Psoas muscle (tissue), 7 donors: ENCODE measurements at regions not wholly inside any gene's neighbourhood (a gene's known extent, or its start where the extent isn't known, plus 50 kb on each side); places are given as distances from the start of the nearest gene placed in this dataset.

ENCODE experiments used
- ATAC-seq, 4 donors: fragments of 200-7000 bp; cut with Tn5 transposase; one replicate each; pipeline ENCODE4 v1.9.1; 2020; ENCODE audit warnings: moderate library complexity in 3 of 4, mild to moderate bottlenecking in 2 of 4
- DNase-seq, 2 donors: peaks; one replicate each; pipeline ENCODE4 v3.0.0-alpha.2; 2020
- H3K27ac ChIP-seq: fragments of 200-600 bp; one replicate; pipeline ENCODE4 v1.8.0; 2022
- H3K27me3 ChIP-seq, 3 donors: fragments of 200-600 bp in 1 of 3; one replicate each; pipeline versions ENCODE4 v1.6.1 to v1.8.0; 2013 to 2022; ENCODE audit warnings: low read length in 2 of 3, mild to moderate bottlenecking in 2 of 3, moderate library complexity in 1 of 3; ENCODE audit not compliant: insufficient read depth in 3 of 3
- H3K36me3 ChIP-seq, 2 donors: fragments of 200-600 bp in 1 of 2; one replicate each; pipeline versions ENCODE4 v1.6.1 to v1.8.0; 2013 to 2022; ENCODE audit warnings: low read depth in 1 of 2, mild to moderate bottlenecking in 1 of 2, moderate library complexity in 1 of 2; ENCODE audit not compliant: insufficient read depth in 1 of 2
- H3K4me1 ChIP-seq: fragments of 200-600 bp; one replicate; pipeline ENCODE4 v1.8.0; 2022
- H3K4me3 ChIP-seq: fragments of 200-600 bp; one replicate; pipeline ENCODE4 v1.8.0; 2022; ENCODE audit warnings: mild to moderate bottlenecking
- H3K9me3 ChIP-seq: fragments of 200-600 bp; one replicate; pipeline ENCODE4 v1.8.0; 2022
- WGBS, 3 donors: extraction: QIAGEN DNeasy Blood & Tissue Kit; methylation state at CpG; one replicate each; pipeline versions ENCODE4 v1.1.6 to v1.1.7; 2013; 5-methylcytosine and 5-hydroxymethylcytosine counted together
- intact Hi-C, 2 donors: fragments of 100-400 bp; cut with DNase I; formaldehyde crosslinking; loops; one replicate each; pipeline versions ENCODE4 v1.11.0 to v1.14.2; 2022
- TF ChIP-seq, protein P1 (sequence below): fragments of 200-600 bp; IDR thresholded peaks from one replicate; pipeline ENCODE4 v1.8.0; 2022; ENCODE audit warnings: antibody characterized with exemption
- donor health status: healthy with polysubstance abuse.
- donor health status: DM: no; HTN: no; CAD: no; lungs with moderate emphysema.
- donor health status: Bipolar disorder and iron deficiency.
- donor health status: healthy.
- donor health status: DM: yes; HTN: yes; CAD: no.
- donor health status: DM: no; HTN: no; CAD: no.
- donor health status: DM: yes; HTN: yes; CAD: no.

DNA sequence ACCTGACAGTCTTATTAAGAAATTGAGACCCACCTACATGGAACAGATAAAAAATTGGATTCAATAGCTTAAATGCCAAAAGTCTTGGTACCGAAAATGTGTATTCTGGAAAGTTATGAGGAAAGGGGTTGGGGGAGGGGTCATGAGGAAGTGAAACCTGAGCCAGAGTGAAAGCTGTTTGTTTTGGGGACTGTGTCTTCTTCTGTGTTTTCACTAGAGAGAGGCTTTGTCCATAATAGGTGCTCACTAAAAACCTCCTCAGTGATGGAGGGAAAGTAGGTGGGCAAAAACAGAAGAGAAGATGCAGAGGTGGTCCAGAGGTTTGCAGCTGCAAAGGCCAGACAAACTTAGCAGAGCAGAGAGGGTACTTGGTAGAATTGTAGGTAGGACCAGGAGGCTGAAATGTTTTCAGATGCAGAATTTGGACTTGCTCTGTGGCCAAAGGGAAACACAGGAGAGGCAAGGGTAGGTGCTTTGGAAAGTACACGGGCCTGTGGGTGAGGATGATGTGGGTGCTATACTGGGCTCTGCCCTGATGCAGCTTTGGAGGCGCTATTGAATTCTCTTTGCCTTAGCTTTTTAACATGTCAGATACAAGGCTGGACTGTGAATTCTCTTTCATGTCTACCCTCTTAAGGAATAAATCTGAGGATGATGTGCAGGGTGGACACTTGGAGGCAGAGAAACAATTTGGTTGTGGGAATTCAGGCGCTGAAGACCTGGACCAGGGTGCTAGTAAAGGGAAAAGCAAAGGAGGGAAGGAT is 254.6 kb downstream of the PTEN start:
- ATAC-seq, result peak in 3 of 4 donors; percentile 29 to 44 (median 40)
- intact Hi-C loops, result loop anchor here (2.0 to 5.0 kb wide), 2 partner anchors 263 to 269 kb away; no protein-coding TSS in a partner anchor
- TF ChIP-seq, protein P1, sequence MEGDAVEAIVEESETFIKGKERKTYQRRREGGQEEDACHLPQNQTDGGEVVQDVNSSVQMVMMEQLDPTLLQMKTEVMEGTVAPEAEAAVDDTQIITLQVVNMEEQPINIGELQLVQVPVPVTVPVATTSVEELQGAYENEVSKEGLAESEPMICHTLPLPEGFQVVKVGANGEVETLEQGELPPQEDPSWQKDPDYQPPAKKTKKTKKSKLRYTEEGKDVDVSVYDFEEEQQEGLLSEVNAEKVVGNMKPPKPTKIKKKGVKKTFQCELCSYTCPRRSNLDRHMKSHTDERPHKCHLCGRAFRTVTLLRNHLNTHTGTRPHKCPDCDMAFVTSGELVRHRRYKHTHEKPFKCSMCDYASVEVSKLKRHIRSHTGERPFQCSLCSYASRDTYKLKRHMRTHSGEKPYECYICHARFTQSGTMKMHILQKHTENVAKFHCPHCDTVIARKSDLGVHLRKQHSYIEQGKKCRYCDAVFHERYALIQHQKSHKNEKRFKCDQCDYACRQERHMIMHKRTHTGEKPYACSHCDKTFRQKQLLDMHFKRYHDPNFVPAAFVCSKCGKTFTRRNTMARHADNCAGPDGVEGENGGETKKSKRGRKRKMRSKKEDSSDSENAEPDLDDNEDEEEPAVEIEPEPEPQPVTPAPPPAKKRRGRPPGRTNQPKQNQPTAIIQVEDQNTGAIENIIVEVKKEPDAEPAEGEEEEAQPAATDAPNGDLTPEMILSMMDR, result peak; percentile 9
- Histone ChIP-seq H3K27me3 (no peaks in the 10 kb centered on the region), H3K4me1 (no peaks in the 10 kb centered on the region), H3K4me3 (no peak overlapping the region), H3K27ac (no peak overlapping the region), H3K9me3 (no peaks in the 10 kb centered on the region), H3K36me3 (no peaks in the 10 kb centered on the region)
- no peak for DNase-seq
- 85 to 95% (median 88%) methylated on average over 4 of the region's 4 CpGs for WGBS, 3 donors

DNA sequence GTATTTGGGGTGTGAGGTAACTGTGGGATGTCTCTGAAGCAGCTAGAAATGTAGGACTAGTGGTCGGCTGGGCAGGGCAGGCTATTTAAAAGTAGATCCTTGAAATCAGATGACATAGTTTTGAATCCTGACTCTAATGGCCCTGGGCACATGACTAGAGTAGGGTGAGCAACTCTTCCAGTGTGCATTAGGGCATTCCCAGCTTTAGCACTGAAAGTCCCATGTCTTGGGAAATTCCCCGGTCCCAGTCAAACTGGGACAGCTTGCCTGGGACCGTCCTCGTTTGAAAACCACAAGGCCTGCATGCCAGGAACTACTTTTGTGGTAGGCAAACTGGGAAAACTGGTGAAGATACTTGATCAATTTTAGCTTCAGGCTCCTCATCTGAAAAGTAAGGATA is 255.3 kb downstream of the PTEN start:
- intact Hi-C loops, result loop anchor here in 1 of 2 donors (5.0 kb wide), 1 partner anchor 269 kb away; no protein-coding TSS in a partner anchor
- TF ChIP-seq, protein P1, result no peak
- no peak for DNase-seq
- Histone ChIP-seq H3K9me3 (no peaks in the 10 kb centered on the region), H3K27ac (no peak overlapping the region), H3K36me3 (no peaks in the 10 kb centered on the region), H3K27me3 (no peaks in the 10 kb centered on the region), H3K4me3 (no peak overlapping the region), H3K4me1 (no peaks in the 10 kb centered on the region)
- no peak for ATAC-seq
- WGBS, 3 donors, result 72 to 86% (median 74%) methylated on average over 4 of the region's 4 CpGs

DNA sequence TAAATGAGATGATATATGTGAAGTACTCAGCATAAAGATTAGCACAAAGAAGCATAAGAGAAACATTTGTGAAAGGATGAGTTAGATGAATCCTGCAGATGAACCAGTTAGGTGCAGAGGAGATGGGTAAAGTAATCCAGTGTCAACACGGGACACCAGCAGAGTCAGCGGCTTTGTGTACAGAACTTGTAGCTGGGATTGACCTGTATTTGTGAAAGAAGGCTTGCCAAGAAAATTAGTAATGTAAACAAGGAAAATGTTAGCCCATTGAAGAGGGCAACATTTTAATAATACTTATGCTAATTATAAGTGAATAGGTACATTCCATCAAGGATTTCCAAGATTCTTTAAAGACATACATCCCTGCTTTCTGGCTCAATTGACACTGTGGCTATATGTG is 255.7 kb downstream of the PTEN start:
- Histone ChIP-seq H3K36me3 (no peaks in the 10 kb centered on the region), H3K9me3 (no peaks in the 10 kb centered on the region), H3K27ac (no peak overlapping the region), H3K4me1 (no peaks in the 10 kb centered on the region), H3K4me3 (no peak overlapping the region), H3K27me3 (no peaks in the 10 kb centered on the region)
- no peak for ATAC-seq
- intact Hi-C loops, result loop anchor here in 1 of 2 donors (5.0 kb wide), 1 partner anchor 268 kb away; no protein-coding TSS in a partner anchor
- TF ChIP-seq, protein P1, result no peak
- 87 to 93% (median 92%) methylated on average over 2 of the region's 2 CpGs for WGBS, 3 donors
- no peak for DNase-seq

DNA sequence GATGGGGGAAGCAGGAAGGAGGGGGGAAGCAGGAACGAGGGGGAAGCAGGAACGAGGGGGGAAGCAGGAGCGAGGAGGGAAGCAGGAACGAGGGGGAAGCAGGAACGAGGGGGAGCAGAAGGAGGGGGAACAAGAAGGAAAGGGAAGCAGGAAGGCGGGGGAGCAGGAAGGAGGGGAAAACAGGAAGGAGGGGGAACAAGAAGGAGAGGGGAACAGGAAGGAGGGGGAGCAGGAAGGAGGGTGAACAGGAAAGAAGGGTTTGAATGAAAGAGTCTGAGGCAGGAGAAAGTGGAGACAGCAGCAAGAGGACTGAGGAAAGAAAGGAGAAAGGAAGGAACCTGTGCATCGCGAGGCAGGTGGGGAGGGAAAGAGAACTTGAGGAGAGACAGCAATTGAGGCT is 256.6 kb downstream of the PTEN start:
- H3K9me3 ChIP-seq, result no peaks in the 10 kb centered on the region
- no peaks in the 10 kb centered on the region for H3K4me1 ChIP-seq
- H3K4me3 ChIP-seq, result no peak overlapping the region
- DNase-seq (no peak), ATAC-seq (no peak)
- no peaks in the 10 kb centered on the region for H3K36me3 ChIP-seq
- 67 to 79% (median 68%) methylated on average over 8 of the region's 8 CpGs for WGBS, 3 donors
- H3K27me3 ChIP-seq, result no peaks in the 10 kb centered on the region
- no peak overlapping the region for H3K27ac ChIP-seq
- TF ChIP-seq, protein P1, result no peak
- intact Hi-C loops, result no loop called here
